Right atrium auricular region (tissue), 2 donors: ENCODE measurements at regions not wholly inside any gene's neighbourhood (a gene's known extent, or its start where the extent isn't known, plus 50 kb on each side); places are given as distances from the start of the nearest gene placed in this dataset.

Experiments used
- DNase-seq: peaks from one replicate; pipeline ENCODE4 v3.0.0-alpha.2; 2019; ENCODE audit warnings: low spot score
- H3K27ac ChIP-seq, 2 donors: fragments of 200-600 bp; sonication (generic); 1 replicate in 1 of 2; 2 replicates in 1 of 2; pipeline ENCODE4 v1.5.1; 2016 to 2019
- H3K27me3 ChIP-seq, 2 donors: fragments of 200-600 bp; sonication (generic); one replicate each; pipeline versions ENCODE4 v1.5.1 to v1.6.0; 2017 to 2019
- H3K36me3 ChIP-seq: fragments of 200-600 bp; sonication (generic); one replicate; pipeline ENCODE4 v1.5.1; 2016
- H3K4me1 ChIP-seq, 2 donors: fragments of 200-600 bp; sonication (generic); one replicate each; pipeline versions ENCODE4 v1.5.1 to v1.6.0; 2017 to 2019
- H3K4me3 ChIP-seq, 2 donors: fragments of 200-600 bp; sonication (generic); 1 replicate in 1 of 2; 2 replicates in 1 of 2; pipeline ENCODE4 v1.5.1; 2017 to 2019; ENCODE audit warnings: mild to moderate bottlenecking in 1 of 2, moderate library complexity in 1 of 2
- H3K9me3 ChIP-seq, 2 donors: fragments of 200-600 bp; sonication (generic); one replicate each; pipeline ENCODE4 v1.5.1; 2019
- TF ChIP-seq, protein P1 (sequence below), 2 donors: fragments of 200-600 bp; sonication (generic); IDR thresholded peaks; one replicate each; pipeline ENCODE4 v1.5.1; 2019; ENCODE audit warnings: antibody characterized with exemption in 2 of 2

DNA sequence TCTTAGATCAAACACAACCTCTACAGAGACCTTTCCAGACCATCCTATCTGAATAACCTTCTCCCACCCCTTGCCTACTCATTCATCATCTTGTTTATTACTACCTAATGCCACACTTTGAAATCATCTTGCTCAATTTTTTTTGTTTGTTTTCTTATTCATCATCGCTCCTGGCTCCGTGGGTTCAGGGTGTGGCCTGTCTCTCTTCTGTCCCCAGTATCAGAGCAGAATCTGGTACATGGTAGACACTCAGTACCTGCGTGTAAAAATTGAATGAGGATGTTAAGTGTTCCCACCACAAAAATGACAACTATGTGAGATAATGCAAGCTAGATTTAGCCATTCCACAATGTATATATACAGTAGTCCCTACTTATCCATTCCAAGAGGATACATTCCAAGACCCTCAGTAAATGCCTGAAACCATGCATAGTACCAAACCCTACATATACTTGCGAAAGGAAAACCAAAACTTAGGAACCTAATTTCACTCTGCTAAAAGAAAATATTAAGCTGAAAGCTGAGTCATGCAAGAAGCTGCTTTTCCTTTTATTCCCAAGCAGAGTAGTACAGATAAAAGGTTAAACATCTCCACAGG is 72.1 kb upstream of the SEC61G start:
- TF ChIP-seq, protein P1, sequence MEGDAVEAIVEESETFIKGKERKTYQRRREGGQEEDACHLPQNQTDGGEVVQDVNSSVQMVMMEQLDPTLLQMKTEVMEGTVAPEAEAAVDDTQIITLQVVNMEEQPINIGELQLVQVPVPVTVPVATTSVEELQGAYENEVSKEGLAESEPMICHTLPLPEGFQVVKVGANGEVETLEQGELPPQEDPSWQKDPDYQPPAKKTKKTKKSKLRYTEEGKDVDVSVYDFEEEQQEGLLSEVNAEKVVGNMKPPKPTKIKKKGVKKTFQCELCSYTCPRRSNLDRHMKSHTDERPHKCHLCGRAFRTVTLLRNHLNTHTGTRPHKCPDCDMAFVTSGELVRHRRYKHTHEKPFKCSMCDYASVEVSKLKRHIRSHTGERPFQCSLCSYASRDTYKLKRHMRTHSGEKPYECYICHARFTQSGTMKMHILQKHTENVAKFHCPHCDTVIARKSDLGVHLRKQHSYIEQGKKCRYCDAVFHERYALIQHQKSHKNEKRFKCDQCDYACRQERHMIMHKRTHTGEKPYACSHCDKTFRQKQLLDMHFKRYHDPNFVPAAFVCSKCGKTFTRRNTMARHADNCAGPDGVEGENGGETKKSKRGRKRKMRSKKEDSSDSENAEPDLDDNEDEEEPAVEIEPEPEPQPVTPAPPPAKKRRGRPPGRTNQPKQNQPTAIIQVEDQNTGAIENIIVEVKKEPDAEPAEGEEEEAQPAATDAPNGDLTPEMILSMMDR (IDR thresholded peaks at IDR 0.05) = no peak
- no peaks in the 10 kb centered on the region for H3K36me3 ChIP-seq
- no peaks in the 10 kb centered on the region for H3K9me3 ChIP-seq
- H3K4me3 ChIP-seq = no peak overlapping the region
- H3K27me3 ChIP-seq = no peaks in the 10 kb centered on the region
- no peaks in the 10 kb centered on the region for H3K4me1 ChIP-seq
- no peak overlapping the region for H3K27ac ChIP-seq
- DNase-seq = no peak

DNA sequence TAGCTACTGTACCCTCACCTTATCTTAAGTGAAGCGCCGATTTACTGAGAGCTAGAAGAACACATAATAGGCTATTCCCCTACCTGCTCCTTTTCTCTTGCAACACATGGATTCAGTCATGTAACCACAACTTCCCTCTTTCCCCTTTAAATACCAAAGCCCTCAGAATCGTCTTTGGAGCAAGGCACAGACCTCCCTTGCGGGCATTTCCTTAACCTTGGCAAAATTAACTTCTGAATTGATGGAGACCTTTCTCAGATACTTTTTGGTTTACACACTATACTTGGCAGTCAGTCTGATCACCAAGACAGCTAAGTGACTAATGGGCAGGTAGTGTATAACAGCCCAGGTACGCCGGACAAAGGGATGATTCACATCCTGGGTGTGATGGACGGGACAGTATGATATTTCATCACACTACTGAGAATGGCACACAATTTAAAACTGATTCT is 72.7 kb upstream of the SEC61G start:
- no peaks in the 10 kb centered on the region for H3K27me3 ChIP-seq
- no peaks in the 10 kb centered on the region for H3K9me3 ChIP-seq
- no peak overlapping the region for H3K27ac ChIP-seq
- no peaks in the 10 kb centered on the region for H3K36me3 ChIP-seq
- H3K4me1 ChIP-seq = no peaks in the 10 kb centered on the region
- no peak for DNase-seq
- TF ChIP-seq, protein P1 (IDR thresholded peaks at IDR 0.05) = no peak
- H3K4me3 ChIP-seq = no peak overlapping the region

DNA sequence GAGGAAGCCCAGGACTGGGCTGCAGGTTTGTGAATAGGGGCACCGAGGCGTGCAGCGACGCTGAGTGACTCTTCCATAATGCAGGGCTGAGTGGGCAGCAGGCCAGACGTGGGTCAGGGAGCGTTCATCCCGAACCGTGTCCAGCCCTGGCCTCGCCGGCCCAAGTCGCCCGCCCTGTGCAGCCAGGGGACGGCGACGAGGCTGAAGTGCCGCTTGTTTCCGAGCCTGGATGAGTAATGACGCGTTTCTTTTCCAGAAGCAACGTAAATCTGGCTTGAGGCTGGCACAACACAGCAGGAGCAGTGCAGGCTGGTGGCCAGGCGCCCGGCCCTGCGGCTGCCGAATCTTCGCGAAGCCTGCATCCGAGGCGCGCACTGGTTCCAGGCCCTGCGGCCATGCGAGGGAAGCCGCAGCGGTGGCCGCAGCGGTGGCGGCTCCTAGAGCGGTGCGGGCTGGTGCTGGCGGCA is 74.0 kb upstream of the SEC61G start:
- Histone ChIP-seq H3K9me3 (no peaks in the 10 kb centered on the region), H3K27me3 (no peaks in the 10 kb centered on the region), H3K4me1 (peaks cover 0 to 6% of the 10 kb centered on the region in 2 donors), H3K27ac (no peak overlapping the region), H3K36me3 (no peaks in the 10 kb centered on the region), H3K4me3 (no peak overlapping the region)
- no peak for DNase-seq
- TF ChIP-seq, protein P1 (IDR thresholded peaks at IDR 0.05) = no peak

DNA sequence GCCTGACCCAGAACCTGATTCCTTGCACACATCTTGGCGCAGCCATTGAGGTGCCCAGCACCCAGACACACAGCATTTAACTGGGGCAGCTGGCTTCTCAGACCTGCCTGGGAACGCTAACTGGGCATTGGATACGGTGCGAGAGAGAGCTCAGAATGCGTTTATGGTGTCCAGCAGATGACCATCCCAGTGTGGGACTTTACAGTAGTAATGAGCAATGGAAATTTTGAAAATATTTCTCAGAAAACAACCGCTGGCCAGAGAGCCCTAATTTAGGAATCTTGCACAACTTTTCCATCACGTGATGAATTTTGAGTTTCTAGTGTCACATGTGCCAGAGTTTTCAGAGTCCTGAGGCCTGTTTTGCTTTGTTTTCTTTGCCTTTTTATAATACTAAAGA is 78.2 kb upstream of the SEC61G start:
- no peaks in the 10 kb centered on the region for H3K36me3 ChIP-seq
- H3K27ac ChIP-seq = peak overlapping the region; percentile 58 to 63
- no peaks in the 10 kb centered on the region for H3K27me3 ChIP-seq
- TF ChIP-seq, protein P1 (IDR thresholded peaks at IDR 0.05) = no peak
- no peaks in the 10 kb centered on the region for H3K9me3 ChIP-seq
- H3K4me3 ChIP-seq = no peak overlapping the region
- no peak for DNase-seq
- H3K4me1 ChIP-seq = peaks cover 0 to 13% of the 10 kb centered on the region in 2 donors

DNA sequence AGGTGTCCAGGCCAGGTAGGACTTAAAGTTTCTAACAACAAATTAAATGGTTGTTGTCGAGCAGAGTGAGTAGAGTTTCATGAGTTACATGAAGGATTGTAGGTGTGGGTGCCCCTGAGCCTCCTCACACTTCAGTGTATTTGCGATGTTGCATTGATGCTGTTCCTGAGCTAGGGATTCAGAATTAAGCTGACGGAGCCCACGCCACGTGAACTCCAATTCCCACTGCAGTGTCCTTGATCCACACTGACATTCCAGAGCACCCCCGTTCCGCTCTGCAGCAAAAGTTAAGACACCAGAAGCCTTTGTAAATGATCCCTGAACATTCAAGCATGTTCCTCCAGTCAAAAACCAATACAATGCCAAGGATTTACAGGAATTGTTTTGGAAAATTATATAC is 78.8 kb upstream of the SEC61G start:
- Histone ChIP-seq H3K9me3 (no peaks in the 10 kb centered on the region), H3K4me1 (peaks cover 0 to 13% of the 10 kb centered on the region in 2 donors), H3K36me3 (no peaks in the 10 kb centered on the region), H3K27ac (peak overlapping the region; percentile 58 to 63), H3K27me3 (no peaks in the 10 kb centered on the region), H3K4me3 (no peak overlapping the region)
- TF ChIP-seq, protein P1 (IDR thresholded peaks at IDR 0.05) = no peak
- DNase-seq = no peak
